ENCODE measurements at regions not wholly inside any gene's neighbourhood (a gene's known extent, or its start where the extent isn't known, plus 50 kb on each side); places are given as distances from the start of the nearest gene placed in this dataset.

GRCh38 chr21:35196128-35196527 lies 147.0 kb upstream of the RUNX1 start:
- H3K27ac ChIP-seq (replicated peaks): no peak overlapping the region
- no peak for DNase-seq (ENCODE audit: low read depth in 1 of 2, low spot score in 1 of 2)
- H3K4me3 ChIP-seq (replicated peaks; ENCODE audit: insufficient read depth, low read length): no peak overlapping the region
- no peaks in the 10 kb centered on the region for H3K27me3 ChIP-seq (ENCODE audit: insufficient read depth, poor library complexity, severe bottlenecking)
- TF ChIP-seq REST (IDR thresholded peaks at IDR 0.05; ENCODE audit: insufficient replicate concordance, low read depth): no peak
- TF ChIP-seq POLR2AphosphoS5 (IDR thresholded peaks at IDR 0.05; ENCODE audit: low read depth): no peak
- TF ChIP-seq GABPA (IDR thresholded peaks at IDR 0.05; ENCODE audit: low read depth): no peak
- no peak for TF ChIP-seq CTCF (IDR thresholded peaks at IDR 0.05; ENCODE audit: insufficient read depth, low read length)
- no peak for TF ChIP-seq SPI1 (IDR thresholded peaks at IDR 0.05; ENCODE audit: borderline replicate concordance, low read depth)

- DNase-seq (ENCODE audit: low read depth in 1 of 2, low spot score in 1 of 2): no peak
- no peak overlapping the region for H3K27ac ChIP-seq (replicated peaks)
- no peak overlapping the region for H3K4me3 ChIP-seq (replicated peaks; ENCODE audit: insufficient read depth, low read length)
- H3K27me3 ChIP-seq (ENCODE audit: insufficient read depth, poor library complexity, severe bottlenecking): no peaks in the 10 kb centered on the region
- no peak for TF ChIP-seq REST (IDR thresholded peaks at IDR 0.05; ENCODE audit: insufficient replicate concordance, low read depth)
- no peak for TF ChIP-seq POLR2AphosphoS5 (IDR thresholded peaks at IDR 0.05; ENCODE audit: low read depth)
- TF ChIP-seq CTCF (IDR thresholded peaks at IDR 0.05; ENCODE audit: insufficient read depth, low read length): no peak
These were observed 146.1 kb upstream of the RUNX1 start for GRCh38 chr21:35195232-35195631.

- H3K27ac ChIP-seq (replicated peaks): no peak overlapping the region
- no peak for DNase-seq (ENCODE audit: low read depth in 1 of 2, low spot score in 1 of 2)
These were observed 142.7 kb upstream of the RUNX1 start for GRCh38 chr21:35191754-35192153.

More at GRCh38 chr21:35191754-35192153, 142.7 kb upstream of the RUNX1 start:
- H3K27me3 ChIP-seq (ENCODE audit: insufficient read depth, poor library complexity, severe bottlenecking): no peaks in the 10 kb centered on the region
- no peak overlapping the region for H3K4me3 ChIP-seq (replicated peaks; ENCODE audit: insufficient read depth, low read length)
- TF ChIP-seq REST (IDR thresholded peaks at IDR 0.05; ENCODE audit: insufficient replicate concordance, low read depth): no peak
- no peak for TF ChIP-seq SPI1 (IDR thresholded peaks at IDR 0.05; ENCODE audit: borderline replicate concordance, low read depth)
- no peak for TF ChIP-seq POLR2AphosphoS5 (IDR thresholded peaks at IDR 0.05; ENCODE audit: low read depth)
- TF ChIP-seq GABPA (IDR thresholded peaks at IDR 0.05; ENCODE audit: low read depth): no peak
- TF ChIP-seq CTCF (IDR thresholded peaks at IDR 0.05; ENCODE audit: insufficient read depth, low read length): no peak

Data from HL-60 (cell line).